Astrocyte of the cerebellum (primary cell): ENCODE measurements at regions not wholly inside any gene's neighbourhood (a gene's known extent, or its start where the extent isn't known, plus 50 kb on each side); places are given as distances from the start of the nearest gene placed in this dataset.

ENCODE experiments used
- DNase-seq: peaks from one replicate; pipeline ENCODE4 v3.0.0-alpha.2; 2011; ENCODE audit warnings: low read depth
- H3K4me3 ChIP-seq: 2 replicates; pipeline ENCODE4 v1.5.1; 2011; ENCODE audit warnings: mild to moderate bottlenecking, low read depth, low read length, moderate library complexity
- CTCF ChIP-seq: IDR thresholded peaks from 2 replicates; pipeline ENCODE4 v1.5.1; 2012; ENCODE audit warnings: low read length, low read depth, moderate library complexity, mild to moderate bottlenecking; ENCODE audit errors: missing control alignments
- in situ Hi-C: cut with HindIII; loops from 2 replicates; pipeline ENCODE4 v1.10.0; 2017; ENCODE audit warnings: low sequenced_read_pairs

- in situ Hi-C loops: no loop called here
These were observed 52.8 kb upstream of the MEIS1 start for GRCh38 chr2:66382091-66382490.

GRCh38 chr2:66379473-66379872 lies 55.5 kb upstream of the MEIS1 start:
- in situ Hi-C loops: no loop called here

More at GRCh38 chr2:66382091-66382490, 52.8 kb upstream of the MEIS1 start:
- no peak for DNase-seq
- no peak overlapping the region for H3K4me3 ChIP-seq
- no peak for TF ChIP-seq CTCF

GRCh38 chr2:66377832-66378231 lies 57.1 kb upstream of the MEIS1 start:
- in situ Hi-C loops: no loop called here
- H3K4me3 ChIP-seq: no peak overlapping the region
- no peak for DNase-seq
- no peak for TF ChIP-seq CTCF

More at GRCh38 chr2:66379473-66379872, 55.5 kb upstream of the MEIS1 start:
- H3K4me3 ChIP-seq: no peak overlapping the region
- TF ChIP-seq CTCF: no peak
- DNase-seq: no peak

DNA sequence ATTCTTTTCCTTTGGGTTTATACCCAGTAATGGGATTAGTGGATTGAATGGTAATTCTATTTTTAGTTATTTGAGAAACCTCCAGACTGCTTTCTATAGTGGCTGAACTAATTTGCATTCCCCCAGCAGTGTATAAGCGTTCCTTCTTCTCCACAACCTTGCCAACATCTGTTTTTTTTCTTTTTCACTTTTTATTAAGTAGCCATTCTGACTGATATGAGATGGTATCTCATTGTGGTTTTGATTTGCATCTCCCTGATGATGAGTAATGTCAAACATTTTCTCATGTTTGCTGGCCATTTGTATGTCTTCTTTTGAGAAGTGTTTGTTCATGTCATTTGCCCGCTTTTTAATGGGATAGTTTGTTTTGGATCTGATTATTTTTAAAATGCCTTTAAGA lies 64.1 kb upstream of the MEIS1 start:
- in situ Hi-C loops: no loop called here
- no peak overlapping the region for H3K4me3 ChIP-seq
- no peak for DNase-seq
- TF ChIP-seq CTCF: no peak

GRCh38 chr2:66366619-66367018 lies 68.3 kb upstream of the MEIS1 start:
- no peak overlapping the region for H3K4me3 ChIP-seq
- no peak for DNase-seq
- in situ Hi-C loops: no loop called here
- TF ChIP-seq CTCF: no peak

- in situ Hi-C loops: no loop called here
- H3K4me3 ChIP-seq: no peak overlapping the region
- TF ChIP-seq CTCF: no peak
- DNase-seq: peak; percentile 98
These were observed 70.2 kb upstream of the MEIS1 start for GRCh38 chr2:66364495-66365333.
